ENCODE measurements at regions not wholly inside any gene's neighbourhood (a gene's known extent, or its start where the extent isn't known, plus 50 kb on each side); places are given as distances from the start of the nearest gene placed in this dataset.

GRCh38 chr3:94758751-94759150 is 695.9 kb downstream of the NSUN3 start:
- no peaks in the 10 kb centered on the region for H3K9me3 Mint-ChIP-seq (ENCODE audit: unreplicated experiment)
- TF ChIP-seq CTCF (IDR thresholded peaks at IDR 0.05; ENCODE audit: partially characterized antibody, unreplicated experiment), result no peak
- H3K27ac Mint-ChIP-seq (ENCODE audit: unreplicated experiment), result no peak overlapping the region
- H3K4me1 Mint-ChIP-seq (ENCODE audit: low read depth, unreplicated experiment), result no peaks in the 10 kb centered on the region
- no peaks in the 10 kb centered on the region for H3K27me3 Mint-ChIP-seq (ENCODE audit: unreplicated experiment)
- no peaks in the 10 kb centered on the region for H3K36me3 Mint-ChIP-seq (ENCODE audit: unreplicated experiment)
- no peak for DNase-seq
- H3K4me3 Mint-ChIP-seq (ENCODE audit: unreplicated experiment), result no peak overlapping the region

DNA sequence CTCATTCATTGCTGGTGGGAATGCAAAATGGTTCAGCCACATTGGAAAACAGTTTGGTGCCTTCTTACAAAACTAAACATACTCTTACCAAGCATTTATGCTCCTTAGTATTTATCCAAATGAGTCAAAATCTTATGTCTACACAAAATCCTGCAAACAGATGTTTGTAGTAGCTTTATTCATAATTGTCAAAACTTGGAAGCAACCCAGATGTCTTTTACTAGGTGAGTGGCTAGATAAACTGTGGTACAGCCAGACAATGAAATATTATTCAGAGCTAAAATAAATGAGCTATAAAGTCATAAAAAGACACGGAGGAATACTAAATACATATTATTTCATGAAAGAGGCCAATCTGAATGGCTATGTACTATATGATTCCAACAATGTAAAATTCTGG is 709.5 kb downstream of the NSUN3 start:
- Mint-ChIP-seq H3K4me3 (ENCODE audit: unreplicated experiment) (no peak overlapping the region), H3K4me1 (ENCODE audit: low read depth, unreplicated experiment) (no peaks in the 10 kb centered on the region), H3K27ac (ENCODE audit: unreplicated experiment) (no peak overlapping the region), H3K27me3 (ENCODE audit: unreplicated experiment) (no peaks in the 10 kb centered on the region), H3K36me3 (ENCODE audit: unreplicated experiment) (no peaks in the 10 kb centered on the region), H3K9me3 (ENCODE audit: unreplicated experiment) (no peaks in the 10 kb centered on the region)
- TF ChIP-seq CTCF (IDR thresholded peaks at IDR 0.05; ENCODE audit: partially characterized antibody, unreplicated experiment), result no peak
- DNase-seq, result no peak

DNA sequence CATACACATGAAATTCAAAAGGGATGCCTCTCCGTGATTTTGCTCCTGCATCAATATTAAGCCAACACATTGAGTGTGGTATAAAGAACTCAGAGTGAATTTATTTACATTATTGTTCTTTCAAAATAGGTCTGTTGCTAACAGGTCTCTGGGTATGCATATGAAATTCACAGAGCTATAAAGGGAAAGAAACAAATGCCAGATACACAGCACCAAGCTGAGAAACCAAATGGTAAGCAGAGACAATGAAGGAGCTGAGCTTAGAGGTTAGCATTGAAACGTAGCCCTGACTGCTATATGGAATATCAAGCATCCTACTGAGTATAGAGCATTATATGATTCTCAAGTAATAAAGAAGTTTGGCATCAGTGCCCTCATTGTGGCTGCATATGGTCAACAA is 712.9 kb downstream of the NSUN3 start:
- Mint-ChIP-seq H3K27ac (ENCODE audit: unreplicated experiment) (no peak overlapping the region), H3K36me3 (ENCODE audit: unreplicated experiment) (no peaks in the 10 kb centered on the region), H3K27me3 (ENCODE audit: unreplicated experiment) (no peaks in the 10 kb centered on the region), H3K4me3 (ENCODE audit: unreplicated experiment) (no peak overlapping the region), H3K4me1 (ENCODE audit: low read depth, unreplicated experiment) (no peaks in the 10 kb centered on the region), H3K9me3 (ENCODE audit: unreplicated experiment) (no peaks in the 10 kb centered on the region)
- no peak for TF ChIP-seq CTCF (IDR thresholded peaks at IDR 0.05; ENCODE audit: partially characterized antibody, unreplicated experiment)
- no peak for DNase-seq

DNA sequence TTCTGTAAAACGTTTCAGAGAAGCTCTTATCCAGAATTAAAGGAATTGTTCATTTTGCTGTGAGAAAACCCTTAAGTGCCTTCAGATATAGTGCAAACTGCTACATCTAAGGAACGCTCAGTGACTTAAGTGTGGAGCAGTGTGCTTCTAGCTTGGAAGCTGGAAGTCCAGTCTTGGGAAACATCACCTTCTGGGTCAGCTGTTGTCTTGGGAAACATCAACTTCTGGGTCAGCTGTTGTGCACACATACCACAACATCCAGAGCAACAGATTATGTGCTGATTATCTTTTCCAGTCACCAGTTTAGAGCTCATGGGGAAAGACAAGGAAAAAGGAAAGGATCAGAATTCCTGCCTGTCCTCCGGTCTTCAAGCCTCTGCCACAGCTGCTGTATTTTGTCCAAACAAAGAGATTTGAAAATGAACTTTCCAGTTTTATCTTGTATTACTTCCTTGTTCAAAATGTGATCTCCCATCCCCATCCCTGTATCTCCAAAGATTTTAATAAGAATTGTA is 713.6 kb downstream of the NSUN3 start:
- Mint-ChIP-seq H3K9me3 (ENCODE audit: unreplicated experiment) (no peaks in the 10 kb centered on the region), H3K27ac (ENCODE audit: unreplicated experiment) (no peak overlapping the region), H3K36me3 (ENCODE audit: unreplicated experiment) (no peaks in the 10 kb centered on the region), H3K27me3 (ENCODE audit: unreplicated experiment) (no peaks in the 10 kb centered on the region), H3K4me3 (ENCODE audit: unreplicated experiment) (no peak overlapping the region), H3K4me1 (ENCODE audit: low read depth, unreplicated experiment) (no peaks in the 10 kb centered on the region)
- DNase-seq, result no peak
- no peak for TF ChIP-seq CTCF (IDR thresholded peaks at IDR 0.05; ENCODE audit: partially characterized antibody, unreplicated experiment)

- DNase-seq, result no peak
- no peak overlapping the region for H3K4me3 Mint-ChIP-seq (ENCODE audit: unreplicated experiment)
- no peak overlapping the region for H3K27ac Mint-ChIP-seq (ENCODE audit: unreplicated experiment)
- TF ChIP-seq CTCF (IDR thresholded peaks at IDR 0.05; ENCODE audit: partially characterized antibody, unreplicated experiment), result no peak
- H3K4me1 Mint-ChIP-seq (ENCODE audit: low read depth, unreplicated experiment), result no peaks in the 10 kb centered on the region
- no peaks in the 10 kb centered on the region for H3K27me3 Mint-ChIP-seq (ENCODE audit: unreplicated experiment)
- no peaks in the 10 kb centered on the region for H3K36me3 Mint-ChIP-seq (ENCODE audit: unreplicated experiment)
- H3K9me3 Mint-ChIP-seq (ENCODE audit: unreplicated experiment), result no peaks in the 10 kb centered on the region
Measured at GRCh38 chr3:94778289-94778688, 715.4 kb downstream of the NSUN3 start.

Measured in glutamatergic neuron (in vitro differentiated cells).